ENCODE measurements at regions not wholly inside any gene's neighbourhood (a gene's known extent, or its start where the extent isn't known, plus 50 kb on each side); places are given as distances from the start of the nearest gene placed in this dataset.

GRCh38 chr20:50299325-50299629, 108.6 kb downstream of the CEBPB start:
- no peak for DNase-seq
- H3K27ac ChIP-seq, result no peak overlapping the region
- H3K4me3 ChIP-seq, result no peak overlapping the region
- intact Hi-C loops (cut with DNase I), result no loop called here
- peaks cover 14 to 43% (median 30%) of the 10 kb centered on the region in 3 donors for H3K4me1 ChIP-seq
- TF ChIP-seq POLR2A (IDR thresholded peaks at IDR 0.05), result no peak
- TF ChIP-seq CTCF (IDR thresholded peaks at IDR 0.05), result no peak
- 90 to 93% methylated on average over 6 of the region's 6 CpGs for WGBS, 2 donors
- no peaks in the 10 kb centered on the region for H3K9me3 ChIP-seq
- no peaks in the 10 kb centered on the region for H3K27me3 ChIP-seq
- H3K36me3 ChIP-seq, result no peaks in the 10 kb centered on the region

- TF ChIP-seq CTCF (IDR thresholded peaks at IDR 0.05) (no peak), POLR2A (IDR thresholded peaks at IDR 0.05) (no peak)
- intact Hi-C loops (cut with DNase I), result no loop called here
These were observed 110.5 kb downstream of the CEBPB start for GRCh38 chr20:50301165-50301564.

GRCh38 chr20:50301712-50302111, 111.1 kb downstream of the CEBPB start:
- Histone ChIP-seq H3K27ac (no peak overlapping the region), H3K27me3 (no peaks in the 10 kb centered on the region), H3K4me3 (no peak overlapping the region), H3K36me3 (no peaks in the 10 kb centered on the region), H3K4me1 (peaks cover 24 to 54% (median 48%) of the 10 kb centered on the region in 3 donors), H3K9me3 (no peaks in the 10 kb centered on the region)
- intact Hi-C loops (cut with DNase I), result no loop called here
- TF ChIP-seq POLR2A (IDR thresholded peaks at IDR 0.05) (no peak), CTCF (IDR thresholded peaks at IDR 0.05) (no peak)
- DNase-seq, result no peak

More at GRCh38 chr20:50301165-50301564, 110.5 kb downstream of the CEBPB start:
- WGBS, 2 donors, result 86 to 90% methylated on average over 3 of the region's 3 CpGs
- H3K27me3 ChIP-seq, result no peaks in the 10 kb centered on the region
- no peak overlapping the region for H3K27ac ChIP-seq
- H3K4me3 ChIP-seq, result no peak overlapping the region
- H3K4me1 ChIP-seq, result peaks cover 20 to 54% (median 45%) of the 10 kb centered on the region in 3 donors
- no peaks in the 10 kb centered on the region for H3K9me3 ChIP-seq
- no peaks in the 10 kb centered on the region for H3K36me3 ChIP-seq
- DNase-seq, result no peak

- H3K4me1 ChIP-seq, result peaks cover 23 to 54% (median 45%) of the 10 kb centered on the region in 3 donors
- no peaks in the 10 kb centered on the region for H3K36me3 ChIP-seq
- H3K27ac ChIP-seq, result peak overlapping the region in 3 of 4 donors; percentile 79 to 91 (median 81)
- intact Hi-C loops (cut with DNase I), result no loop called here
- no peak overlapping the region for H3K4me3 ChIP-seq
- no peaks in the 10 kb centered on the region for H3K27me3 ChIP-seq
- WGBS, 2 donors, result 74 to 85% methylated on average over 8 to 10 of the region's 10 CpGs
- DNase-seq, result no peak
- H3K9me3 ChIP-seq, result no peaks in the 10 kb centered on the region
- TF ChIP-seq POLR2A (IDR thresholded peaks at IDR 0.05), result no peak
- no peak for TF ChIP-seq CTCF (IDR thresholded peaks at IDR 0.05)
These were observed 111.9 kb downstream of the CEBPB start for GRCh38 chr20:50302341-50303057.

GRCh38 chr20:50303573-50304500, 113.2 kb downstream of the CEBPB start:
- H3K4me1 ChIP-seq, result peaks cover 30 to 59% (median 50%) of the 10 kb centered on the region in 3 donors
- H3K36me3 ChIP-seq, result no peaks in the 10 kb centered on the region
- no peaks in the 10 kb centered on the region for H3K27me3 ChIP-seq
- no peaks in the 10 kb centered on the region for H3K9me3 ChIP-seq
- no peak overlapping the region for H3K4me3 ChIP-seq
- DNase-seq, result no peak
- 55 to 61% methylated on average over 11 of the region's 11 CpGs for WGBS, 2 donors
- TF ChIP-seq POLR2A (IDR thresholded peaks at IDR 0.05), result no peak
- TF ChIP-seq CTCF (IDR thresholded peaks at IDR 0.05), result no peak
- peak overlapping the region; percentile 46 to 94 (median 86) for H3K27ac ChIP-seq
- intact Hi-C loops (cut with DNase I), result no loop called here
